ENCODE measurements at regions not wholly inside any gene's neighbourhood (a gene's known extent, or its start where the extent isn't known, plus 50 kb on each side); places are given as distances from the start of the nearest gene placed in this dataset.

- TF ChIP-seq POLR2A (IDR thresholded peaks at IDR 0.05) = no peak
- no peak for TF ChIP-seq CTCF (IDR thresholded peaks at IDR 0.05)
- WGBS, 2 donors = 28 to 32% methylated on average over 11 of the region's 11 CpGs
- intact Hi-C loops (cut with DNase I; ENCODE audit: low total_unique reads) = no loop called here
- peak; percentile 78 to 93 for DNase-seq (ENCODE audit: low spot score in 2 of 2)
- H3K4me3 ChIP-seq (ENCODE audit: low read depth, poor library complexity, severe bottlenecking) = no peak overlapping the region
Measured at GRCh38 chr10:129192344-129193128, 274.5 kb upstream of the MGMT start.

- TF ChIP-seq CTCF (IDR thresholded peaks at IDR 0.05) (no peak), POLR2A (IDR thresholded peaks at IDR 0.05) (no peak)
- intact Hi-C loops (cut with DNase I; ENCODE audit: low total_unique reads) = no loop called here
Measured at GRCh38 chr10:129193148-129193547, 273.9 kb upstream of the MGMT start.

GRCh38 chr10:129194181-129194870, 272.7 kb upstream of the MGMT start:
- no peak overlapping the region for H3K4me3 ChIP-seq (ENCODE audit: low read depth, poor library complexity, severe bottlenecking)
- no peak for DNase-seq (ENCODE audit: low spot score in 2 of 2)
- intact Hi-C loops (cut with DNase I; ENCODE audit: low total_unique reads) = no loop called here
- TF ChIP-seq CTCF (IDR thresholded peaks at IDR 0.05) (no peak), POLR2A (IDR thresholded peaks at IDR 0.05) (no peak)
- 74 to 75% methylated on average over 3 of the region's 3 CpGs for WGBS, 2 donors

More at GRCh38 chr10:129193148-129193547, 273.9 kb upstream of the MGMT start:
- DNase-seq (ENCODE audit: low spot score in 2 of 2) = no peak
- no peak overlapping the region for H3K4me3 ChIP-seq (ENCODE audit: low read depth, poor library complexity, severe bottlenecking)
- WGBS, 2 donors = 30 to 38% methylated on average over 12 of the region's 12 CpGs

- WGBS, 2 donors = 47 to 87% methylated on average over 2 of the region's 2 CpGs
- H3K4me3 ChIP-seq (ENCODE audit: low read depth, poor library complexity, severe bottlenecking) = no peak overlapping the region
Measured at GRCh38 chr10:129199826-129200225, 267.2 kb upstream of the MGMT start.

GRCh38 chr10:129203819-129204218, 263.2 kb upstream of the MGMT start:
- intact Hi-C loops (cut with DNase I; ENCODE audit: low total_unique reads) = no loop called here

More at GRCh38 chr10:129199826-129200225, 267.2 kb upstream of the MGMT start:
- intact Hi-C loops (cut with DNase I; ENCODE audit: low total_unique reads) = no loop called here
- TF ChIP-seq CTCF (IDR thresholded peaks at IDR 0.05) = no peak
- TF ChIP-seq POLR2A (IDR thresholded peaks at IDR 0.05) = no peak
- no peak for DNase-seq (ENCODE audit: low spot score in 2 of 2)

More at GRCh38 chr10:129203819-129204218, 263.2 kb upstream of the MGMT start:
- 88% methylated on average over 5 of the region's 5 CpGs for WGBS, 2 donors
- TF ChIP-seq POLR2A (IDR thresholded peaks at IDR 0.05) (no peak), CTCF (IDR thresholded peaks at IDR 0.05) (no peak)
- DNase-seq (ENCODE audit: low spot score in 2 of 2) = no peak
- no peak overlapping the region for H3K4me3 ChIP-seq (ENCODE audit: low read depth, poor library complexity, severe bottlenecking)

All from lower leg skin (tissue), 4 donors.